SK-N-SH treated with all-trans-retinoic acid at 6 μM for 48 hours (cell line): ENCODE measurements at regions not wholly inside any gene's neighbourhood (a gene's known extent, or its start where the extent isn't known, plus 50 kb on each side); places are given as distances from the start of the nearest gene placed in this dataset.

ENCODE experiments used
- ATAC-seq: fragments of 200-7000 bp; cut with Tn5 transposase; 3 replicates; pipeline ENCODE4 v1.9.1; 2020; ENCODE audit warnings: mild to moderate bottlenecking, moderate library complexity
- ARNTL ChIP-seq: fragments of 450-650 bp; formaldehyde crosslinking; IDR thresholded peaks from 2 replicates; pipeline ENCODE4 v1.5.0; 2020; ENCODE audit warnings: low read depth, mild to moderate bottlenecking, moderate library complexity, borderline replicate concordance
- BACH2 ChIP-seq: fragments of 250-450 bp; sonication (Bioruptor Pico); IDR thresholded peaks from 2 replicates; pipeline ENCODE4 v1.9.0; 2021; ENCODE audit warnings: mild to moderate bottlenecking, borderline replicate concordance
- CREB5 ChIP-seq: fragments of 250-450 bp; sonication (Bioruptor Pico); IDR thresholded peaks from 2 replicates; pipeline ENCODE4 v1.5.1; 2020; ENCODE audit warnings: low read depth, mild to moderate bottlenecking, moderate library complexity
- CSDC2 ChIP-seq: fragments of 250-450 bp; sonication (Bioruptor Pico); IDR thresholded peaks from 2 replicates; pipeline ENCODE4 v1.5.0; 2020; ENCODE audit warnings: mild to moderate bottlenecking, moderate library complexity
- ESRRG ChIP-seq: fragments of 250-450 bp; sonication (Bioruptor Pico); IDR thresholded peaks from 2 replicates; pipeline ENCODE4 v1.6.1; 2021; ENCODE audit warnings: mild to moderate bottlenecking
- ISL1 ChIP-seq: fragments of 250-450 bp; sonication (Bioruptor Pico); IDR thresholded peaks from 2 replicates; pipeline ENCODE4 v2.1.2; 2022; ENCODE audit warnings: mild to moderate bottlenecking, moderate library complexity
- PPARA ChIP-seq: fragments of 250-450 bp; sonication (Bioruptor Pico); IDR thresholded peaks from 2 replicates; pipeline ENCODE4 v1.5.0; 2020; ENCODE audit warnings: mild to moderate bottlenecking, borderline replicate concordance
- RARB ChIP-seq: fragments of 250-450 bp; sonication (Bioruptor Pico); IDR thresholded peaks from 2 replicates; pipeline ENCODE4 v1.8.0; 2021; ENCODE audit warnings: mild to moderate bottlenecking, moderate library complexity
- SNAI2 ChIP-seq: fragments of 250-450 bp; sonication (Bioruptor Pico); IDR thresholded peaks from 2 replicates; pipeline ENCODE4 v1.5.0; 2020; ENCODE audit warnings: mild to moderate bottlenecking, moderate library complexity
- TCF4 ChIP-seq: fragments of 250-450 bp; sonication (Bioruptor Pico); IDR thresholded peaks from 2 replicates; pipeline ENCODE4 v1.8.0; 2021; ENCODE audit warnings: mild to moderate bottlenecking, moderate library complexity, borderline replicate concordance
- TOX ChIP-seq: fragments of 250-450 bp; sonication (Bioruptor Pico); IDR thresholded peaks from 2 replicates; pipeline ENCODE4 v1.8.0; 2021; ENCODE audit warnings: mild to moderate bottlenecking, moderate library complexity, borderline replicate concordance
- TSHZ2 ChIP-seq: fragments of 250-450 bp; sonication (Bioruptor Pico); IDR thresholded peaks from 2 replicates; pipeline ENCODE4 v1.5.0; 2020; ENCODE audit warnings: mild to moderate bottlenecking, moderate library complexity
- ZFP3 ChIP-seq: fragments of 250-450 bp; sonication (Bioruptor Pico); IDR thresholded peaks from 2 replicates; pipeline ENCODE4 v1.5.0; 2020; ENCODE audit warnings: mild to moderate bottlenecking, moderate library complexity
- ZFP30 ChIP-seq: fragments of 450-650 bp; formaldehyde crosslinking; IDR thresholded peaks from 2 replicates; pipeline ENCODE4 v1.5.0; 2022; ENCODE audit warnings: mild to moderate bottlenecking, moderate library complexity
- ZNF565 ChIP-seq: fragments of 450-650 bp; formaldehyde crosslinking; conservative IDR thresholded peaks from 2 replicates; pipeline ENCODE4 v1.5.0; 2020; ENCODE audit warnings: low read depth, mild to moderate bottlenecking, moderate library complexity
- ZNF70 ChIP-seq: fragments of 450-650 bp; formaldehyde crosslinking; IDR thresholded peaks from 2 replicates; pipeline ENCODE4 v1.5.0; 2020; ENCODE audit warnings: mild to moderate bottlenecking, moderate library complexity
- TF ChIP-seq, protein P1 (sequence below): fragments of 250-450 bp; sonication (Bioruptor Pico); IDR thresholded peaks from 2 replicates; pipeline ENCODE4 v1.5.1; 2021; ENCODE audit warnings: mild to moderate bottlenecking, moderate library complexity
- TF ChIP-seq, protein P2 (sequence below): fragments of 250-450 bp; sonication (Bioruptor Pico); IDR thresholded peaks from 2 replicates; pipeline ENCODE4 v1.8.0; 2021; ENCODE audit warnings: low read depth, mild to moderate bottlenecking, moderate library complexity, borderline replicate concordance

DNA sequence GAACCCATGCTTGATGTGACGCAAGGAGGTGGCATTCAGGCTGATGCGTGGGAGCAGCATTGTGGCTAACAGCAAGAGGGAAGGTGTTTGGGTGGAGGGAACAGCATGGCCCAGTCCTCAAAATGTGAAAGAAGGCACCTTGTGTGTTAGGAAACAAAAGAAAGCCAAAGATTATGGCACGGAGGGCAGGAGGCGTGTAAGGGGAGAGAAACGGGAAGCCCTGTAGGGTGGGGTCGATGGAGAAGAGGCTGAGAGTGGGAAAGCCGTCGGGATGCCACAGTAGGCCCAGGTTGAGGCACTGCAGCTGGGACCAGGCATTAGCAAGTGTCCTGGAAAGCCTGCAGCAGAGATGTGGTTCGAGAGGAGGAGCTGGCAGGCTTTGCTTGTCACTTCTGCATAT lies 241.1 kb downstream of the GADD45G start:
- TF ChIP-seq ISL1 (CRISPR knock-in tag) (no peak), SNAI2 (CRISPR knock-in tag) (no peak), PPARA (no peak), ZFP3 (CRISPR knock-in tag) (no peak), ESRRG (no peak), ZNF70 (CRISPR knock-in tag) (no peak), BACH2 (no peak)
- TF ChIP-seq, protein P1, sequence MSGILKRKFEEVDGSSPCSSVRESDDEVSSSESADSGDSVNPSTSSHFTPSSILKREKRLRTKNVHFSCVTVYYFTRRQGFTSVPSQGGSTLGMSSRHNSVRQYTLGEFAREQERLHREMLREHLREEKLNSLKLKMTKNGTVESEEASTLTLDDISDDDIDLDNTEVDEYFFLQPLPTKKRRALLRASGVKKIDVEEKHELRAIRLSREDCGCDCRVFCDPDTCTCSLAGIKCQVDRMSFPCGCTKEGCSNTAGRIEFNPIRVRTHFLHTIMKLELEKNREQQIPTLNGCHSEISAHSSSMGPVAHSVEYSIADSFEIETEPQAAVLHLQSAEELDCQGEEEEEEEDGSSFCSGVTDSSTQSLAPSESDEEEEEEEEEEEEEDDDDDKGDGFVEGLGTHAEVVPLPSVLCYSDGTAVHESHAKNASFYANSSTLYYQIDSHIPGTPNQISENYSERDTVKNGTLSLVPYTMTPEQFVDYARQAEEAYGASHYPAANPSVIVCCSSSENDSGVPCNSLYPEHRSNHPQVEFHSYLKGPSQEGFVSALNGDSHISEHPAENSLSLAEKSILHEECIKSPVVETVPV = no peak

GRCh38 chr9:89848060-89849040 lies 243.5 kb downstream of the GADD45G start:
- no peak for ATAC-seq
- TF ChIP-seq ESRRG (no peak), CREB5 (no peak), RARB (CRISPR knock-in tag) (no peak), ARNTL (CRISPR knock-in tag) (no peak), SNAI2 (CRISPR knock-in tag) (no peak), ISL1 (CRISPR knock-in tag) (no peak), ZFP30 (no peak)
- TF ChIP-seq, protein P1 = no peak
- TF ChIP-seq, protein P2, sequence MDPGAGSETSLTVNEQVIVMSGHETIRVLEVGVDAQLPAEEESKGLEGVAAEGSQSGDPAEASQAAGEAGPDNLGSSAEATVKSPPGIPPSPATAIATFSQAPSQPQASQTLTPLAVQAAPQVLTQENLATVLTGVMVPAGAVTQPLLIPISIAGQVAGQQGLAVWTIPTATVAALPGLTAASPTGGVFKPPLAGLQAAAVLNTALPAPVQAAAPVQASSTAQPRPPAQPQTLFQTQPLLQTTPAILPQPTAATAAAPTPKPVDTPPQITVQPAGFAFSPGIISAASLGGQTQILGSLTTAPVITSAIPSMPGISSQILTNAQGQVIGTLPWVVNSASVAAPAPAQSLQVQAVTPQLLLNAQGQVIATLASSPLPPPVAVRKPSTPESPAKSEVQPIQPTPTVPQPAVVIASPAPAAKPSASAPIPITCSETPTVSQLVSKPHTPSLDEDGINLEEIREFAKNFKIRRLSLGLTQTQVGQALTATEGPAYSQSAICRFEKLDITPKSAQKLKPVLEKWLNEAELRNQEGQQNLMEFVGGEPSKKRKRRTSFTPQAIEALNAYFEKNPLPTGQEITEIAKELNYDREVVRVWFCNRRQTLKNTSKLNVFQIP = no peak

More for the DNA sequence above, 241.1 kb downstream of the GADD45G start:
- ATAC-seq = no peak

DNA sequence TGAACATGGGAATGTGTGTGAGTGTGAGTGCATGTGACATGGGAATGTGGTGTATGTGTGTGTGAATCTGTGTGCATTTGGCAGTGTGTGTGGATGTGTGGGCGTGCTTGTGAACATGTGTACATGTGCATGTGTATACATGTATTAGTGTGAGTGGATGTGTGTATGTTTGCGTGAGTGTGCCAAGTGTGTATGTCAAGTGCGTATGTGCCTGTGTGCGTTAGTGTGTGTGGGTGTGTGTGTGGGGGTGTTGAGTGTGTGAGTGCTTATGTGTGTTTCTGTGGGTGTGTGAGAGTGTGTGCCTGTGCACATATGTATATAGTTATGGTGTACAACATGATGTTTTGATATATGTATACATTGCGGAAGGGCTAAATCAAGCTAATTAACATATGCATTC lies 244.3 kb downstream of the GADD45G start:
- no peak for TF ChIP-seq TOX (CRISPR knock-in tag)
- no peak for TF ChIP-seq SNAI2 (CRISPR knock-in tag)
- no peak for TF ChIP-seq PPARA
- TF ChIP-seq, protein P1 = no peak
- TF ChIP-seq TSHZ2 = no peak
- TF ChIP-seq ARNTL (CRISPR knock-in tag) = no peak
- TF ChIP-seq RARB (CRISPR knock-in tag) = no peak
- no peak for TF ChIP-seq ZNF70 (CRISPR knock-in tag)
- no peak for TF ChIP-seq TCF4 (CRISPR knock-in tag)
- no peak for TF ChIP-seq ZNF565
- TF ChIP-seq CSDC2 = no peak
- TF ChIP-seq, all 23 proteins: peak for 0
- no peak for ATAC-seq
